Stimulated activated CD8-positive, alpha-beta memory T cell treated with anti-CD3 and anti-CD28 coated beads, Interleukin-7, amount 100 ng/mL, for 1 hour (primary cell): ENCODE measurements at regions not wholly inside any gene's neighbourhood (a gene's known extent, or its start where the extent isn't known, plus 50 kb on each side); places are given as distances from the start of the nearest gene placed in this dataset.
"Not testable (repeated sequence)": the region's sequence is repeated elsewhere in the genome, so short reads cannot be mapped to it uniquely, and the experiment has no call there.

Source experiments
- DNase-seq, 2 donors: peaks; one replicate each; pipeline ENCODE4 v3.0.0-alpha.2; 2020; ENCODE audit warnings: low read depth in 2 of 2

DNA sequence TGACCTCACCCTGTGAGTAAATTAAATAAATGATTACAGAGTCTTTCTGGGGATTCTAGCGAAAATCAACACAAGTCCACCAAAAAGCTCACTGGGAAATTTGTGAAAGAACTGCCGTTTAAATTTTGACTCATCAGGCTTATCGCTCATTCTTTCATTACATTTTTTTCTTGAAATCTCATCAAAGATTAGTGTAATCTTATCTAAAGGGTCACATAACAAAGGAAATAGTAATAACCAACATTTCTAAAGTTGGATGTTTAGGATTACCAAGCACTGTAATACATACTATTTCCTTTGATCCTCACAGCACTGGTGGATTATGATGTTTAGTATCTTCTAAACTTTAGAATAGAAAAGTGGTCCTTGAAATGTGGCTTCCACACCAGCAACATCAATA, 111.1 kb upstream of the CBLB start:
- DNase-seq: no peak

DNA sequence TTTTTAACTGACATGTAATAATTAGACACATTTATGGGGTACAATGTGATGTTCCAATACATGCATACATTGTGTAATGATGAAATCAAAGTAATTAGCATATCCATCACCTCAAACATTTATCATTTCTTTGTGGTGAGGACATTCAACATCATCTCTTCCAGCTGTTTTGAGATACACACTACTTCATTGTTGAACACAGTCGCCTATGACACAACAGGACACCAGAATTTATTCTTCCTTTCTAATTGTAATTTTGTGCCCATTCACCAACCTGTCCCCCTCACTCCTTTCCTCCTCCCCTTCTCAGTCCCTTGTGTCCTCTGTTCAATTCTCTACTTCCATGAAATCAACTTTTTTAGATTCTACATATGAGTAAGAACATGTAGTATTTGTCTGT, 113.4 kb upstream of the CBLB start:
- no peak for DNase-seq

DNA sequence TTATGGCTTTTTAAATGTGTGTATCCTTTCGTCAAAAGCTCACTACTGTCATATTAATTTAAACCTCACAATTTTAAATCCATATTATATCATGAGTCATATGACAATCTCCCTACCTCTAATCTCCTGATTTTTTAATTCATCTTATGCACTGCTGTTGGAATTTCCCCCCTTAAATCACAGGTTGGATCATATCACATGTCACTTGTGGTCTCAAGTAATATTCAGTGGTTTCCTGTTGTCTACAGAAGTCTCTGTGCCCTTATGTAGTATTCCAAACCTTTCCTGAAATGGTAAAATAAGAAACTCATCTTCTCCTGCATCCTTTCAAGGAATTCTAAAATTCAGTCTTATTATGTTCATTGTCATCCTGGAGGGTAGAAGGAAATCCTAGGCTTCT, 116.0 kb upstream of the CBLB start:
- DNase-seq: no peak

GRCh38 chr3:105986343-105986742, 117.5 kb upstream of the CBLB start:
- DNase-seq: not testable (repeated sequence)

DNA sequence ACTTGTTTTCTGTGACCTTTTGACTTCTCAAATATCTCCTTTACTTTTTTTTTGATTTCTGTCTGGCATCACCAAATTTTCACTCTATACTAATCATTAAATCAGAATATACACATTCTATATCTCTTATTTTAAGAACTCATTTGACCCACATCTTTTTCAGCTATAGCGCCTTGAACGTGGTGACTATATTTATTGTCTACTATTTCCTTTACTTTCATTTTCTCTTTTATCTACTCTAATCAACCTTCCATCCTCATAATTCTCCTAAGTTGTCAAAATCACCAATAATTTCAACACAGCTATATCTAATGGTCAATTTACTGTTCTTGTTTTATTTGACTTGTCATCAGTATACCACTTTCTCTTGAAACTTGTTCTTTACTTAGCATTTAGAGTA, 119.0 kb upstream of the CBLB start:
- no peak for DNase-seq

DNA sequence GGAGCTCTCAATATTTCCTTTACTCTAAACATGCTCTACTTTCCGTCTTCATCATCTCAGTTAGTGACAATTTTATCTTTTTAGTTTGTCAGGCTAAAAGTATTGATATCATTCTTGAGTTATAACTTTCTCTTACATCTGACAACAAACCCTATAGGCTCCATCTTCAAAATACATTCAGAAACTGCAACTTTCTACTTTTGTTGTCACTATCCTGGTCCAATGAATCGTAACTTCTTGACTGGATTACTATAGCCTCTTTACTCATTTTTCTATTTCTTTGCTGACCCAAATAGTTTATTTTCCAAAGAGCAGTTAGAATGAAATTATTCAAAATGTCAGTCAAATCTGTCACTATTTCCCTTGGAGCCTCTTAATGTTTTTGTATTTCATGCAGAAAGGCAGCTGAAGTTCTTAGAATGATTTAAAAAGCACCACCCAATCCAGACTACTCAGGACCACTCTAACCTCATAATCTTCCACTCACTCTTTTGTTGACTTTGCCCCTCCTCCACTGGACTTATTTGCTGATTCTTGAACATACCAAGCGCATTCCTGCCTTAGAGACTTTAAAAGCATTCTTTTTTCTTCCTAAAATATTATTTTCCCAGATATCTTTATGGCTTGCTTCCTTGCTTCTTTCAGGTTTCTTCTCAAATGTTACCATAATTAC, 119.9 kb upstream of the CBLB start:
- no peak for DNase-seq

DNA sequence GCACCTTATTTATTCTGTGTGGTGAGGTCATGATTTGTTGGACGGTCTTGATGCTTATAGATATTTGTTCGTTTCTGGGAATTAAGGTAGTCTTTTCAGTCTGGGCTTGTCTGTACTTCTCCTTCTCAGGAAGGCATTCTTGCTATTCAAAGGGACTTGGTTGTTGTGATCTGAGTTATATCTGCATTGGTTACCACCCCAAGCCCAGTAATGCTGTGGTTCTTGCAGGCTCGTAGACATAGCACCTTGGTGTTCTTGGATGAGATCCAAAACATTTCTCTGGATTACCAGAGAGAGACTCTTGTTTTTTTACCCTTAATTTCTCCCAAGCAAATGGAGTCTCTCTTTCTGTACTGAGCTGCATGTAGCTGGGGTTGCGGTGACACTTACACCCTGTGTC, 128.0 kb upstream of the CBLB start:
- no peak for DNase-seq

GRCh38 chr3:105997466-105997799, 128.6 kb upstream of the CBLB start:
- no peak for DNase-seq

DNA sequence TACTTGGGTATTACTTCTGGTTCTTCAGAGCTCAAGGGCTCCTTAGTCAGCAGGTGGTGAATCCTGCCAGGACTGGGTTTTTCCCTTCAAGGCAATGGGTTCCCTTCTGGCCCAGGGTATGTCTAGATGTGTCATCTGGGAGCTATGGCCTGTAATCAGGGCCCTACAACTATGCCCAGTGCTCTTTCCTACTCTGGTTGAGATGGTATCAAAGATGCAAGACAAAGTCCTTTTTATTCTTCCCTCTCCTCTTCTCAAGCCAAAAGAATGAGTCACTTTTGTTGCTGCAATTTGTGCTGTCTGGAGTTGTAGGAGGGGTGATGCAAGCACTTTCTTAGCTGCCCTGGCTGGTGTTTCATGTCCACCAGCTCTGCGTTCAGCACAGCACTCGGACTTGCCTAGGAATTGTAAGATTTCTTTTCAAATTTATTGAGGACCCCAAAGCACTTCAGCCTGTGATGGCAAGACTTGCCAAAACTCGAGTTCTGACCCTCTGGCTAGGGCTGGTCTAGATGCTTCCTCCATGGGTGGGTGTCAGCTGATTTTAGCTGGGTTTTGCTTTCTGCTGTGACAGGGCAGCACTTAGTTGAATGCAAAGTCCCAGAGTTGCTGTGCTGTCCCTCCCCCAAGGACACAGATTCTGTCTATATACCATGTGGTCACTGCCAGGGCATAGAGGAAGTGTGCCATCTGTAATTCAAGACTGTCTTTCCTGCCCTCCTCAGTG, 129.2 kb upstream of the CBLB start:
- no peak for DNase-seq

GRCh38 chr3:105999856-106000255, 131.0 kb upstream of the CBLB start:
- DNase-seq: no peak

DNA sequence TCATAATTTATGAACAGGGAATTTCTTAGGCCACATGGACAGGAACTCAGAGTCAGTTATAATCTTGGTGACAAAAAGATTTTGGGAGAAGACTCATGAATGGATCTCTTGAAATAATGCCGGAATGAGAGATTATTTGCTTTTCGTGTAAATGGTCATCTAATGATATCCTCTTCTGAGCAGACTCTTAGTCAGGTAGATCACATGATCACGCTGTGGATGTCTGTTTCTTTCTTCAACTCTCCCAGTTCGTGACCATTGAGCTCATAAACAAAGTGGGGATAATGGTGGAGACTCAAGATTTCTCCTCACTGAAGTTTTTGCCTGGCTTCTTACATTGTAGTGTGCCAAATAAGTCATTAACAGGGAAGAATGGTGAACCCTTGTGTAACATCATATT, 133.1 kb upstream of the CBLB start:
- no peak for DNase-seq

DNA sequence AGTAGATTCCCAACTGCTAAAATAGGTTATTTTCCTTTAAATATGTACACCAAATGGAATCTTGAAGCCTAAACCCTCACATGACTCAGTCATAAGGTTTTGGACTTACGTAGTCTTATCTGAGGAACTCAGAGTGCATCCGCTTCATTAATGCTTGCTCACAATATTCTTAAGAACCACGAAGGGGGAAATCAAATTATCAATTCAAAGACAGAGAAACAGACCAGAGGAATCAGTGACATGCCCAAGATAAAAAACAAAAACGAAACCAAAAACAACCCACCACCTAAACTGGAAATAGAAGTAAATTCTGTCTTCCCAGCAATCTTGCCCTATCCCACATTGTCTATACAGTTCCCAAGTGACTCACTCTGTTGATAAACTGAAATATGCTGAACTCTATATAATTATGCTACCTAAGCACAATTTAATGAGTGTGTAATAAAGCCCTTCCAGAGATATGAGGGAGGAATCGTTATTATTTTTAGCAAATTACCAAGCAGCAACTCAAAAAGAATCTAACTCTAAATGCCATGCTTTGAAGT, 135.4 kb upstream of the CBLB start:
- DNase-seq: no peak

- DNase-seq: no peak
Observed at GRCh38 chr3:106004826-106005225, 136.0 kb upstream of the CBLB start.

- no peak for DNase-seq
Observed at GRCh38 chr3:106006001-106006400, 137.2 kb upstream of the CBLB start.

- no peak for DNase-seq
Observed at GRCh38 chr3:106006571-106006970, 137.8 kb upstream of the CBLB start.

GRCh38 chr3:106007512-106007911, 138.7 kb upstream of the CBLB start:
- no peak for DNase-seq

DNA sequence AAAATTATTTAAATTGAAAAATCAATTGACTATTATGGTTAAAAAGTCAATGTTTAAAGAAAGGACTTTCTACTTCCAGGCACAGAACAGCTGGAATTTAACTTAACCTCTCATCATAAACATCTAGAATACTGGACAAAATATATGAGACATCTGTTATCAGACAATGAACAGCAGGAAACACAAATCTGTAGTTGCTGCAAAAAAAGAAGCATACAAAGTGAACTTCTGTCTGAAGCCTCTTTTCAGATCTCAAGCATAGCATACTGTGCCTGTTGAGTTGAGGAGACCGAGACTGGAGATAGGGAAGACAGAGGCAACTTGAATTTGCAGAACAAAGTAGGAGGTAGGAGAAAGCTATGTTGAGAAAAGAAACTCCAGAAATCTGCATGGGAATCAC, 140.0 kb upstream of the CBLB start:
- no peak for DNase-seq

GRCh38 chr3:106010829-106011228, 142.0 kb upstream of the CBLB start:
- no peak for DNase-seq

GRCh38 chr3:106013971-106014370, 145.2 kb upstream of the CBLB start:
- DNase-seq: no peak

- DNase-seq: no peak
Observed at GRCh38 chr3:106014518-106014917, 145.7 kb upstream of the CBLB start.

DNA sequence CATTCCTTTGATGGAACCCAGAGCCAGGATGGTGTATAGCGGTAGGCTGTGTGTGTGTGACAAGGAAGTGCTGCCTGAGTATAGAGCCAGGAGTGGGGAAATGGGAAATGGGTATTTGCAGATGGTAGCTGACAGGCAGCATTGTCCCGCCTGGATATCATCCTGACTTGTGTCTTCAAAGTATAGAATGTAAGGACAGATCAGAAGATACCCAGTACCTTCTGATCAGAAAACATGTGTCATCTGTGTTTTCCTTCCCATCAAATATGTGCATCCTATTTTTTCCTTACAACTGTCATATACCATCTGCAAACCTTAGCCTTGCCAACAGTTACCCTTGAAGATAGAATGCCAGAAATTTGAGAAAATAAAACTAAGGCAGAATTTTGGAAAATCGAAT, 146.2 kb upstream of the CBLB start:
- no peak for DNase-seq

GRCh38 chr3:106018102-106018501, 149.3 kb upstream of the CBLB start:
- DNase-seq: no peak

DNA sequence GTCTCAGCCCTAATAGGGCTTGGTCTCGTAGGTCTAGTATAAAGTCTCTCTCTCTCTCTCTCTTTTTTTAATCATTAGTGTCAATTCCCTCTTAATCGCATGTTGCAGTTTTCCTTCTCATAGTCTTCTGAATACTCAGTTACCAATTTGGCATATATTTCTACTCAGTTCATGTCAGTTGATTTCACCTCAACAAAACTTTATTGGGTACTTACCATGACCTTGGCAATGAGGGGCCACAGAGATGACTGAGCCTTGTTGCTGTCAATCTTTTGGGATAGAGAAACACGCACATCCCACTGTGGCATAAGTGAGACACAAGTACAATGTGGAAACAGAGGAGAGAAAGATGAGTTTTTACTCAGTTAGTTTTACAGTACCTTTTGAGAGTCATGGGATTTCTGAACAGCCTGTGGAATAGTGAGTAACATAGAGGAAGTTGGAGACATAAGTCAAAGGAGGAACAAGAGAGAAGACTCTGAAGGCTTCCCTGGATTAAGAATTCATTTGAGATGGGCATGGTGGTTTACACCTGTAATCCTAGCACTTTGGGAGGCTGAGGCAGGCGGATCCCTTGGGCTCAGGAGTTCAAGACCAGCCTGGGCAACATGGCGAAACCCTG, 150.2 kb upstream of the CBLB start:
- no peak for DNase-seq
